ENCODE measurements at regions not wholly inside any gene's neighbourhood (a gene's known extent, or its start where the extent isn't known, plus 50 kb on each side); places are given as distances from the start of the nearest gene placed in this dataset.

DNA sequence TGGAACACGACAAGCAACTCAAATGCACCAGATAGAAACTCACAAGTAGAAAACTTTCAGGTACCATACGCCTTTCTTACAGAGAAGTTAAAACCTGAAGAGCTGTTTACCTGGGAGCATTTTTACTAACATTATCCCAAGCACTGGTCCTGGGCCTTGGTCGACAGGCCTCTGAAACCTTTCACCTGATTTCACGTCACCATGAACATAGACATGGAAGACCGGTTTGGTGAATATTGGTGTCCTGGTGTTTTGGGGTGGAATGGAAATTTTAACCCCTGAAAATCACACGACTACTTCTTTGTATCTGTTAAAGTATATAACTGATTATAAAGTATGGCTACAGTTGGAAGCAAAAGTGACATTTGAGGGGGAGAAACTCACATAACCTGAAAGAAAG, 176.6 kb upstream of the ARGLU1 start:
- DNase-seq, result no peak

DNA sequence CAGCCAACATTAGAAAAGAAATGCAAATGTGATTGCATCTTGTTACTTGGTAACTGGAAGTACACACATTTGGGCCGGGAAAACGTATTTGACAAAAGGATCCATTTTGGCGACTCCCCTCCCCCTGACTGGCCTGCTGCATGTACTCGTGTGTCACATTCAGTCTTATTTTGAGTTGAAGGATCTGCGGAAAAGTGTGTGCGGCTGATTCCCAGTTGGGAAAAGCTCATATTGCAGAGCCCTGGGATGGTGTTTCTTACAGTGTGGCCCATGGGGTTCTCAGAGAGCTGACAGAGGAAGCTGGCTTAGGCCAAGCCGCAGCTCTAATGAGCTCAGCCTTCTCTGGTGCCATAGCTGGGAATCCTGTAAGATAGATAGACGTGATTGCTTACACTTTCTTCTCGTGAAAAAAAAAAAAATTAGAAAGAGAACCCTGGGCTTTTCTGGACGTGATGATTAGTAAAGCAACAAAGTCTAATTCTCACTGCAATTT, 170.3 kb upstream of the ARGLU1 start:
- DNase-seq, result no peak

DNA sequence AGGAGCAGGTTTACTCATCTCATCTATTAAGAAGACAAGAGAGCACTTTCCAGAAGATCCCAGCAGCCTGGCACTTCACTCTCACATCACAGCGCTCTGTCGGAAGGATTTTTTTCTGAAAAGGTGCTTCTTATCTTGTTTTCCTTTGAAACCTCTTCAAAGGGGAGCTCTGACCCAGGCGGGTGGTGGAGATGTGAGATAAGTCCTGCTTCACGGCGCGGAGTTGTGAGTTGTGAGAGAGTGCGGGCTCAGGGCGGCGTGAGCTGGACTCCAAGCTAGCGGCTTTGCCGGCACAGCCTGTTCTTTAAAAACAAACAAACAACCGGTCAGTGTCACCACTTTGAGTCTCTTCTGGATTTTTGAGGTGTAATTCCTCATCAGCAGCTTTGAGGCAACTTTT, 169.0 kb upstream of the ARGLU1 start:
- no peak for DNase-seq

DNA sequence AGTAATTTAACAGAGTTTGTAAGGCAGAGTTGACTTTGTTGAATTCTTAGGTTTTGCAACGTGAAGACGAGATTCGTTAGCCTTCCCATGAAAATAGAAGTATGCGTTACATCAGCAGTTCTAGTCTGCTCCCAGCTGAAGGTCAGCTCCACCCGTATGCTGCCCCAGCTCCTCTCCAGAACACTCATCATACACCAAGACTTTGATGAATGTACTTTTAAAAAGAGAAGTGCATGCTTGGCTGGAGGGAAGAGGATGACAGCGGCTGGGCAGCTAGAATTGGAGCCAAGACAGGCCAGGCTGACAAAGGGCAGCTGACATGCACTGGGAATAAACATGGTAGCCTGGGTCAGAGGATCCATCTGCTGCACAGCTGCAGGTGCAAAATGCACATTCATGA, 166.3 kb upstream of the ARGLU1 start:
- no peak for DNase-seq

DNA sequence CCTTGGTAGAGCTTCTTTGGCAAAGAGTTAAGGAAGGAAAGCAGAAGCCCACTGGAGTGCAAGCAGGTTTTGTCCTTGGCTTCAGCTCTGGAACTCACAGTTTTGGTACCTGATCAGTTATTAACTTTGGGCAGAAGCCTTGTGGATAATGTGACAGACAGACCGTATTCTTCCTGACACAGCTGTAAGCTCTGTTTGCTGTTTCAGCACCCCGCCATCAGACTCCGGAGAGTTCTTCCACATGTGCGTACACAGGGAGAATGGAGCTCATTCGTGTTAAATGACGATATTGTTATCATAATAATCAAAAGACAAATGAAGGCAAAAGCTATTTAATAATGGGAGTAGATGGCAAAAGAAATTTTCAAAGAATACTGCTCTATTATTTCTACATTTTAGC, 155.1 kb upstream of the ARGLU1 start:
- DNase-seq, result no peak

DNA sequence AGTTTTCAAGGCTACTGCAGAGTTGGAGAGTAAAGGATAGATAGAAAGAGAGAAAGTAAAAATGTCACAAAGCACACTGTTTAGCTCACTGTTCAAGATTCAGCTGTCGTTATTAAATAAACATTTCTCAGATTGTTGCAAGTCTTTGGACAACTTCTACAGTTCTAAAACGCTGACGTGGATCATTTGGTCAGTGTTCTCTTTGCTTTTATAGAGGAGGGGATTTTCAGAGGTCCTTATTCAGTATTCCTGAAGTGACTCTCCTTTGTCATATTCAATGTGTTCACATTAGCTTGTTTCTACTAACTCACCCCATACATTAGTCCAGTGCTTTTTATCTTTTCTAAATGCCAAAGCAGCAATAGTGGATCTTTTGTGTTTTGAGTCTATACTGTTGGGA, 154.7 kb upstream of the ARGLU1 start:
- DNase-seq, result no peak

DNA sequence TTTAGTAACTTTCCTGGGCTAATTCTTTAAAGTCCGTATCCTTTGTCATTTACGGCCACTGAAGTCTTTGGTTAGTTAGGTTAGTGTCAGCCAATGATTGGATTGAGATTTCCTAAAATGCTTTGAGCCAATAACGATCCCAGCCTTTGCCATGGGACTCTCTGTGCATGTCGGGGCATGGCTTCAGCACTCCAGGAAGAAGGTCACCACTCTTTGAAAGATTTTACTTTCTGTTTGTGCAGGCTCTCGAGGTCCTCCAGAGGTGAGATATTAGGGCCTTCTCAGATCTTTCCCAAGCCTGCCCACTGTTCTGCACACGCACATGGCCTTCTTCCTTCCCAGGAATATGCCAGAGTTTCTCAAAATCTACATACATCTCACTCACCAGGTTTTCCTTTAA, 153.7 kb upstream of the ARGLU1 start:
- DNase-seq, result no peak

DNA sequence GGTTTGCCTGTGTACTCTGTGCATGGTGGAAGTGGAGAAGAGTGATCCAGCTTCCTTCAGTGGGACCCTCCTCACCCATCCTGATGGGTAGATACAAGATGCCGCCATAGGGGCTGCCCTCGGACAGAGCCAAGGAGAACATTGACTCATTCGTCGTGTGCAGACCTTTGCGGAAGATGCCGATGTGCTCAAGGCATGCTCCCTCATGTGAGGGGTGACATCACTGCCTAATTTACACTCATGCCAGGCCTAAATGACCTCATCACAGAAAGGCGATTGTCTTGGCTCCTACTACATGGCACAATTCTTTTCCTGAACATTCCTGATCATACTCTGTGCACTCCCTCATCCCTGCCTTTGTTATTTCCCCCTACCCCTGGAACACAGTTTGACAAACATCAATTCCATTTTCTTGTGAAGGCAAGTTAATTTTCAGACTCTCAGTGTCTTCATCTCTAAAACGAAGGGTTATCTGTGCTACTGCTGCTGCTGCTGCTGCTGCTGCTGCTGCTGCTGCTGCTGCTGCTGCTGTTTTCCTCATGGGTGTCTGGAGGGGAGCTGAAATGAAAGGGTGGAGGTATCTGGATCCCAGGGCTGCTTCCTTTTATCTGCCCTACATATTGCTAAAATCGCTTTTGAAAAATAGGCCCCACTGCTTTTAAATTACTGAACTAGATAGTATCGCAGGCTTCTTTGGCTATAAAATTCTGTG, 146.5 kb upstream of the ARGLU1 start:
- DNase-seq, result no peak

DNA sequence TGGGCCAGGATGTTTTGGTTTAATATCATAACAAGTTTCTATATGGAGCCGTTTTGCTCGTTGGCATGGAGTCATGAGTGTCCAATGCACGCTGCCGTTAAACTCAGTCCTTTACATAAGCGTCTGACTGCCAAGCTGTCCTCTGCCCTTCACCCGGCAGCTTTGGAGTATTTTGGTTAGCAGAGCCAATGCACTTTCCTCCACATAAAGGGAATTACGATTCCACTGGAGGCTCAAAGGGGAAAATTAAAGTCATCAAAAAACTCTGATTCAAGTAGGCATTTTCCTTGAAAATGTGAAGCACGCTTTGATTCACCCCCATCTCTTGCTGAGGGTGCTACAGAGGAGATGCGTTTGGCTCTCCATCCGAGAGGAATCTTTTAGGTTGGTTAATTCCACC, 144.4 kb upstream of the ARGLU1 start:
- no peak for DNase-seq

DNA sequence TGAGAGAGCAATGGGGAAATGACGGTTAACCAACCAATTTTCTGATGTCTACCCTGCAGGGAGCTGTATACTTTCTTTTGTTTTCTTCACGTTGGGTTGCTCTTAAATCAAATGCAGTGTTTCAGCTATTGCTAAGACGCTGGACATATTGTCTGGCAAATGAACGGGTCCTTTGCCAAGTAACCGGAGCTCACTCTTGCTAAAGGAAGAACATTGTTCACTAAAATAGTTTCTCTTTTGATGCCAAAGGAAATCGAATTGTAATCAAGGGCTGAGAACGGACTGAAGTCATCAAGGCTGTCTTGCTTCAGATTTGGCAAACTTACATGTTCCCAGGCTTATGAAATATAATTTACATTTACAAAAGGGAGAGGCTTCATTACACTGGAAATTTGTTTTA, 142.3 kb upstream of the ARGLU1 start:
- DNase-seq, result no peak

DNA sequence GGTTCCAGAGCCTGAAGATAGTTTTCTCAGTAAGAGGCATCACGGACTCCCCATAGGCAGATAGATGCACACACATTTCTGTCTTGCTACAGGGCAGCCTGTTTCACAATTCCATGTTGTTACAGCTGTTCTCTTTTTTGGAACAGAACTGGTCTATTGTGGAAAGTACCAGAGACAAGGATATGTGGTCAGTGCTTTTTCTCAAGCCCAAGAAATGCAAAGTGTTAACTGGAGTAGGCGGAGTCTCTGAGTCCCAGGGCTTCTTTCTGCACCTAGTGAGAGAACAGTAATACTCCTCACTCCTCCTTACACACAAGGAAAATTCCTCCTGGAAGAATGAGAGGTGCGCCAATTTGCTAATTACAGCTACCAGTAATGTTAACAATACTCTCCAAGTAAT, 141.6 kb upstream of the ARGLU1 start:
- DNase-seq, result no peak

DNA sequence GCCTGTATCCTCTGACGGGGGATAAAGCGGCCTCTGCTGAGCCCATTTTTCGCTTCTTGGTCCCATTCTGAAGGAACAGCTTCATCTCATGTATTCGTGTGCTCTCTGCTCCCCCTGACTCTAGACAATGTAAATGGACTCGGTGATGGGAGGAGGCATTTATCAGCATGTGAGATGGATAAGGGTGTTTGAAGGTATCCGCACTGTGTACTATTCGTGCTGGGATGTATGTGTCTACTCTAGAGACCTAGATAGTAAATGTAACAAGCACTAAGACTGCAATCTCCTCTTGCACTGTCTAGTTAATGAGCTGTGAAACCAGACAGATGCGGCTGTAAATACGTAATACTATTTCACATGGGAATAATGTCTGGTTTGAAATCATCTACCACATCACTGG, 134.6 kb upstream of the ARGLU1 start:
- no peak for DNase-seq

DNA sequence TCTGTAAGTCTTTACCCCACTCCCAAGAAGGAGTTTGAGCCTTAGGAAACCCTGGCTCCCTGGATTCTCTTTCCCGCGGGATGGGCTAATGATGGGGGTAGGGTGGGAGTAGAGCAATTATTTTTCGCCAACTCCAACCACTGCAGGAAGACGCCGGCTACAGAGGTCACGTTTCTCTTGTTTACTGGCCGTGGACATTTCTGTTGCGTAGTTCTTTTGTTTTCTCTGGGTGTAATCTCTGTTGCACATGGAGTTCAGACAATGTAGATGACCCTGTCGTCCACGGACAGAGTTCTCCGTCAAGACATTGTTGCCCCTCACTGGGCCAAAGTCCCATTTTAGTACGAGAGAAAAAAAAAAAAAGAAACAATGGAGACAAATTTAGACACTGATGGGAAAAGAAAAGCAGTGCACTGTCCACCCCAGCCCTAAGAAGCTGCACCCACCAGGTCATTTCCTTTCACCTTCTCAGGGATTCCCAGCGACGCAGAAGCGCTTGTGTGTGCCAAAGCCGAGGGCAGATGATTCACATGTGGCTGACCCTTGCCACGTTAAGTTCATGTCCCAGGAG, 133.9 kb upstream of the ARGLU1 start:
- DNase-seq, result no peak

DNA sequence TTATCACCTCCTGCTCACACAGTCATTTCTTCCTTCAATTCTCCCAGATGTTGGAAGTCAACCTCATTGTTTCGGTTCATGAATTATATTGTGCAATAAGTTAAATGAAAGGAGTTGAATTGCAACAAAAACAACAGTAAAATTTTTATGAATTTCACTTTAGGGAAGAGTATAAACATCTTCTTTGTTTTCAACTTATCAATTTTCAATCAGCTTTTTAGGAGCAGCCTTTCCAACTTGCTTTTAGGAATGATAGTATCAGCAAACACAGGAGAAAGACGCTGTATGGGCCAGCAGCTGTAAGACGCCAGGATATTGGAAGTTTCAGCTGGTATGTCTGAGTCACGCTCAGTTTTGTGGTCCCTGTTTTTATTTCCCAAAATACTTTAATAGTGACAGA, 132.5 kb upstream of the ARGLU1 start:
- no peak for DNase-seq

DNA sequence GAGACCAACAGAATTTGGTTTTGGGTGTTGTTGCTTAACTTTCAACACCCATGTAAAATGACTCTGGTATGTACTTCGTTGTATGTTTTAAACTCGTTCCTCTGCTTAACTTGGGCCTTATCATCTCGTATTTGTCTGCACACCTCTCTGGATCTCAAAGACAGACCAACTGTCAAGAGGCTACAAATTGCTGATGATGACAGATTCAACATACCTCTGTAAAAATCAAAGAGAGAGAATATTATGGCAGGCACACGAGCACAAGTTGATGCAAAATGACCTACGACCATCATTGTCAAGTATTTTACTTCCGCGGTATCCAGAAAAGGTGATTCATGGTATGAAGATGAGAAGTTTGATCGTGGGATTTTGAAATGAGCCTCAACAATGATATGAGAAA, 132.1 kb upstream of the ARGLU1 start:
- DNase-seq, result no peak

DNA sequence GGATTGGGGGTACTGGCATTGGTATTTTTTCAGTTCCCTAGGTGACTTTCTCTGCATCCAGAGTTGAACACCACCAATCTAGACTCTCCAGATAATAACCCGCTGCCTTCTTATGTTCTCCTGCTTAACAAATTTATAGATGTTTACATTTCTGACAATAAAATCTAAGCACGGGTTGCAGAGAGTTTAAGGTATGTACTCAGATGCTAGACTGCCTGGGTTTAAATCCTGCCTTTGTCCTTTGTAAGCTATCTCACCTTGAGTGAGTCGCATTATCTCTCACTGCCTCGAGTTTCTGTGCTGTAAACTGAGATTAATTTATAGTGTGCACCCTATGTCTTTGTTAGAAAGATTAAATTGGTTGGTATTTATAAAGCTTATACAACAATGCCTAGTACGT, 131.4 kb upstream of the ARGLU1 start:
- no peak for DNase-seq

DNA sequence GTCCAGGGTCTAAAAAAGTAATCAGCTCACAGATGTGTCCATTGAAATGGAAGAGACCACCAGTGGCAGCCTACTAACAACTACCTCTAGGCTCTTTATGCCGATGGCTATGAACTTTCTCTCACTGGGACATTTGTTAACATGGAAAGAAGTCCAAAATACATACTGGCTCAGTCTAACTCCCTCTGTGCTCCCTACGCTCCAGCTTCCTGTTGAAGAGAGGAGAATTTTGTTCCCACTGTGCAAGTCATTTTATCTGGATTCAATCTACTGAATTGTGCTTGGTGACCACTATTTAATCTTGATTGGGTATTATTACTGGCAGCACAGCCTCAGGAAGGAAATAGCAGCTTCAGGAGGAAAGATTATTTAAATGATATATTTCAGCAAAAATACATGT, 128.8 kb upstream of the ARGLU1 start:
- DNase-seq, result no peak

DNA sequence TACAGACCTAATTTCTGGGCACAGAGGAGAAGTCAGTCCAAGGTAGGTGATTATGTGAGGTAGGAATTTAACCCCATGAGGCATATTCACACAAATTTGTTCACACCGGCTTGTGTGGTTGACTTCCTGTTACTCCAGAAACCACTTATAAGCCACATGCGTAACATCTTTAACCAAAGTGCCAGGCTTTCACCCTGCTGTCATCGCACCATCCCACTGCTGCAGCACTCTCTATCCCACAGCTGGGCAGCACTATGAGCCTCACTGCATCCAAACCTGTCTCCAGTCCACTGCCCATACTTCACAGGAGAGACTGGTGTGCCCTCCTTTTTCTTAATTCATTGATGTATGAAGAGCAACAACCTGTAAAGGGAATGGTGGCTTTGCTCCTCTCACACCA, 128.2 kb upstream of the ARGLU1 start:
- DNase-seq, result no peak

DNA sequence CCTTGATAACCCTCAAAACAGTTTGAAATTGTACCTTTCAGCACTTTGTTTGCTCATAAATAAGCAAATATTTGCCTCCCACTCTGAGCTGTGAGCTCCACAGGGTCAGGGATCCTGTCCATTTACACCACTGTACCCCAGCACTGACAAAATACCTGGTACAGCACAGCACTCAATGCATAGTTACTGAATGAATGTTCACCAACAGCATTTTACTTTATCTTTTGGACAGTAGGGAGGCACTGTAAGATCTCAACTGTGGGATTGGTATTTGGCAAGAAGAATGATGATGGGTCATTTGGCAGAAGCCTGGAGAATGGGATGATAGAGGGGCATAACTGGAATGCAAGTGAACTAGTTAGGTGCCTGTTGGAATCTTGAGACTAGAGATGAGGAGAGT, 127.2 kb upstream of the ARGLU1 start:
- DNase-seq, result no peak

DNA sequence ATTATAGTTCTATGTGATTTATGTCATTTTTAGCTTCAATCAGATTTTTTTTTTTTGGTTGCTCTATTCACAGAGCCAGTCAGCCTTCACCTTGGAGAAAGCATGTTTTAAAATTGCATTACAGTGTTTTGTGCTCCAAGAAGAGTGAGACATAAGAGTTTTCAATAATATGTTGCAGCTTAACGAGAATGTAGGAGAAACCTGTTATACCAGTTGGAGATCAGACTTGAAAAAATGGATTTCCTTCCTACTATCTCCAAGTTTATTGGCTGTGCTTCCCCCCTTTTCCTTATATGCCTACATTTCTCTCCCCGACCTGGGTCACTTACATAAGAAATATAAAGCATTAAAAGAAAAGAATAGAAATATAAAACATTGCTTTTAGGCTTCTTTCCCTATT, 123.9 kb upstream of the ARGLU1 start:
- no peak for DNase-seq

DNA sequence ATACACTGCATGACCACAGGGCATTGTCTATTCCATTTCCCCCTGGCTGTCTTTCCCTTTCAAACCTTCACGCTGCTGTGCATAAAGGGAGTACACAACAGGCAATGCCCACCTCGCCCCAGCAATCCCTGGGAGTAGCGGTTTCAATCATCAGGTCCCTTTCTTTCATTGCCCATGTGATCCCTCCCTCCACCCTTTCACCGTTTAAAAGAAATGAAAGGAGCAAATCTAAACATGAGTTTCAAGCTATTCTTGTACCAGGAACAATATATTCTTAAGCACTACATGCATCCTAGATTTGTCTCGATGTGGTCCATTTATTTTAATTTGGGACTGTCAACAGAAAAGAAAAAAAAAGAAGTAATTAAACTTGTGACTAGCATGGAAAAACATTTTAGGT, 123.4 kb upstream of the ARGLU1 start:
- DNase-seq, result no peak

DNA sequence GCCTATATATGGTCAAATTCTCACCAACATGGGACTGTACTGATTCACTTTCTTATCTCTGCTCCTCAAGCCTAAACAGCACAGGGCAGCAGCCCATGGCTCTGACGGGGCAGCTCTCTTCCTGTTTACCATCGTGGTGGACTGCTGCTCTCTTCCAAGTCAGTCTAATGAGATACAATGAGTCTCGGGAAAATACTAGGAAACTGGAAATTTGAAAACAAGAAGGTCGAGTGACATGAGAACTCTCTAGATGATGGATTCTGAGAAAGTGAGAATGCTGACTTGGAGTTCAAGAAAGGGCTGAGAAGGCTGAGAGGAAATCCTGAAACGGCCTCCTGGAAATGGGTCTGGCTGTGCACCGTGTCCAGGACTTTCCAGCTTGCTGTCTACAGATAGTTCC, 122.8 kb upstream of the ARGLU1 start:
- DNase-seq, result no peak

DNA sequence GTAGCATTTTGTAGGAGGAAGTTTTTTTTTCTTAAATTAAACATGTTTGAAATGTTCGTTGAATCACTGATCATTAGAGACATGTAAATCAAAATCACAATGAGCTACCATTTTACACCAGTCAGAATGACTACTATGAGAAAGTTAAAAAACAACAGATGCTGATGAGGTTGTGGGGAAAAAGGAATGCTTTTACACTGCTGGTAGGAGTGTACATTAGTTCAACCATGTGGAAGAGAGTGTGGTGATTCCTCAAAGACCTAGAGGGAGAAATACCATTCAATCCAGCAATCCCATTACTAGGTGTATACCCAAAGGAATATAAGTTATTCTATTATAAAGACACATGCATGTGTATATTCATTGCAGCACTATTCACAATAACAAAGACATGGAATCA, 122.0 kb upstream of the ARGLU1 start:
- DNase-seq, result no peak

DNA sequence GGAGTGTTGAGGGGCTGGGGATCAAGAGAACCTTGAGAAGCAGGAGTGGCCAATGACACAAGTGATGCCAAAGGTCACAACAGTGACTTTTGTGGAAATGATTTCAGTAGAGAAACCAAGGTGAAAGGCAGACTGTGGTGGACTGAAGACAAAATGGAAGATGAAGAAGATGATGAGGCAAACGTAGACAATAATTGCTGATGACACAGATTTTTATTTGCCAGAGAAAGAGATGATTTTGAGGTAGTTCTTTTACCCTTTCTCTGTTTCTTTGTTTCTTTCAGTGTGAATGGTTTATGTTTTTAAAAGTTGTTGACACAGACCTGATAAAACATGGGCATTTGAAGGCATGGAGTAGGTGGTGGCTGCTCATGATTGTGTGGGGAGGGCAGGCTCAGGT, 121.0 kb upstream of the ARGLU1 start:
- DNase-seq, result no peak

DNA sequence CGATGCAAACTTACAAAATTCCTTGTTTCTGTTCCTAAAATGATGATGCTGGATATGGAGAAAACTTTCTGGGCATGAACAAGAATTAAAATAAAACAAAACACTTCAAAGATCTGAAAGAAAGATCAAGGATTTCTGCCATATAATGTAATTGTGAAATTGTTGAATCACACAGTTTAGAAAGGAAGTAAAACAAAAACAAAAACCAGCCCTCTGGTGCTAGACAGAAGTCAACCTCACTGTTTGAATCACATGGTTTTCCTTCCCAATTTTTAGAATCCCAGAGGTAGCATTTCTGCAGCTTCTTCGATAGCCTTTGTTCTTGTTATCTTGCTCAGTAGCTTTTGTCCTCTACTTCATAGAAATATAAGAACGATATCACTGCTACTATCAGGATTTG, 118.2 kb upstream of the ARGLU1 start:
- no peak for DNase-seq
